ENCODE measurements at regions not wholly inside any gene's neighbourhood (a gene's known extent, or its start where the extent isn't known, plus 50 kb on each side); places are given as distances from the start of the nearest gene placed in this dataset.
A peak's percentile ranks its signal among the peaks of the same experiment; 100 is the strongest.

DNA sequence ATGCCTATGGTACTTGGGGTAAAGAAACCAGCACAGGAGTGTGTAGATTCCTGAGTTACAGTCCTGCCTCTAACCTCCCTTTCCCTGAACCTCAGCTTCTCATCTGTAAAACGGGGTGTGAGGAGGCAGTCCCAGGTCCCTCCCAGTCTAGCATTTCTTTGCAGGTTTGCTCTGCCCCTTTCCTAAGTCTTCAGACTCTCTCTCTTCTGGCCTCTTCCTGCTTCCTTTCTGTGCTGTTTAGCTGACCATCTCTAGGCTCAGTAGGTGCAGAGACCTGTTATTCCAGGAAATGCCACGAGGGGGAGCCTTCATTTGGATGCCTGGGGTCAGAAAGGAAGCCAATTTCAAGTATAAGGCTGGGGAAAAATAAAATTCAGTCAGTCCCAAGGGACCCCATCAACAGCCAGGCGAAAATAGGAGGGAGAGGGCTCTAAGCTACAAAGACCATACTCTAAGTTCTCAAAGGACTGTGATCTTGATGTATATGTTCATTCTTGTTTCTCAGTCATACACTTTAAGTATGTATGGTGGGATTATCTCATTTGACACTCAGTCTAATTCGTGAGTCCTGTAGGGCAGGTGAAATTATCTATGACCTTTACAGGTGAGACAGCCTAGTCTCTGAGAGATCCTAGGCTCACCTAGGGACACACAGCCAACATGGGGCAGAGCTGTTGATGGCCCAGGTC, 89.1 kb downstream of the NCR2 start:
- TF ChIP-seq, protein P1, sequence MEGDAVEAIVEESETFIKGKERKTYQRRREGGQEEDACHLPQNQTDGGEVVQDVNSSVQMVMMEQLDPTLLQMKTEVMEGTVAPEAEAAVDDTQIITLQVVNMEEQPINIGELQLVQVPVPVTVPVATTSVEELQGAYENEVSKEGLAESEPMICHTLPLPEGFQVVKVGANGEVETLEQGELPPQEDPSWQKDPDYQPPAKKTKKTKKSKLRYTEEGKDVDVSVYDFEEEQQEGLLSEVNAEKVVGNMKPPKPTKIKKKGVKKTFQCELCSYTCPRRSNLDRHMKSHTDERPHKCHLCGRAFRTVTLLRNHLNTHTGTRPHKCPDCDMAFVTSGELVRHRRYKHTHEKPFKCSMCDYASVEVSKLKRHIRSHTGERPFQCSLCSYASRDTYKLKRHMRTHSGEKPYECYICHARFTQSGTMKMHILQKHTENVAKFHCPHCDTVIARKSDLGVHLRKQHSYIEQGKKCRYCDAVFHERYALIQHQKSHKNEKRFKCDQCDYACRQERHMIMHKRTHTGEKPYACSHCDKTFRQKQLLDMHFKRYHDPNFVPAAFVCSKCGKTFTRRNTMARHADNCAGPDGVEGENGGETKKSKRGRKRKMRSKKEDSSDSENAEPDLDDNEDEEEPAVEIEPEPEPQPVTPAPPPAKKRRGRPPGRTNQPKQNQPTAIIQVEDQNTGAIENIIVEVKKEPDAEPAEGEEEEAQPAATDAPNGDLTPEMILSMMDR (optimal IDR thresholded peaks at IDR 0.05 in 1 of 3, IDR thresholded peaks at IDR 0.05 in 1 of 3, conservative IDR thresholded peaks at IDR 0.05 in 1 of 3; ENCODE audit: extremely low read depth in 1 of 3, insufficient read depth in 2 of 3, low read length in 3 of 3): peak; percentile 73 to 87 (median 80)
- no peak for TF ChIP-seq EZH2 (IDR thresholded peaks at IDR 0.05; ENCODE audit: low read length)

Data from keratinocyte (primary cell).